Dermis microvascular lymphatic vessel endothelial cell (primary cell): ENCODE measurements at regions not wholly inside any gene's neighbourhood (a gene's known extent, or its start where the extent isn't known, plus 50 kb on each side); places are given as distances from the start of the nearest gene placed in this dataset.
"Not testable (repeated sequence)": the region's sequence is repeated elsewhere in the genome, so short reads cannot be mapped to it uniquely, and the experiment has no call there.

ENCODE experiments used
- DNase-seq, 2 donors: peaks; one replicate each; pipeline versions ENCODE4 v3.0.0 to v3.0.0-alpha.2; 2010; ENCODE audit warnings: low read depth in 2 of 2

- DNase-seq: no peak
Observed at GRCh38 chr5:152118676-152119470, 194.2 kb upstream of the GLRA1 start.

GRCh38 chr5:152116934-152117333 is 192.3 kb upstream of the GLRA1 start:
- no peak for DNase-seq

- DNase-seq: no peak
Observed at GRCh38 chr5:152113401-152113800, 188.8 kb upstream of the GLRA1 start.

- no peak for DNase-seq
Observed at GRCh38 chr5:152107220-152107619, 182.6 kb upstream of the GLRA1 start.

GRCh38 chr5:152106571-152106970 is 181.9 kb upstream of the GLRA1 start:
- DNase-seq: no peak

GRCh38 chr5:152105085-152105484 is 180.4 kb upstream of the GLRA1 start:
- no peak for DNase-seq

- no peak for DNase-seq
Observed at GRCh38 chr5:152104211-152104610, 179.6 kb upstream of the GLRA1 start.

- DNase-seq: not testable (repeated sequence)
Observed at GRCh38 chr5:152102908-152103307, 178.3 kb upstream of the GLRA1 start.

GRCh38 chr5:152102057-152102456 is 177.4 kb upstream of the GLRA1 start:
- no peak for DNase-seq

- no peak for DNase-seq
Observed at GRCh38 chr5:152100462-152100861, 175.8 kb upstream of the GLRA1 start.

- no peak for DNase-seq
Observed at GRCh38 chr5:152097128-152097527, 172.5 kb upstream of the GLRA1 start.

- no peak for DNase-seq
Observed at GRCh38 chr5:152094716-152095115, 170.1 kb upstream of the GLRA1 start.

- DNase-seq: no peak
Observed at GRCh38 chr5:152094060-152094459, 169.4 kb upstream of the GLRA1 start.

- DNase-seq: no peak
Observed at GRCh38 chr5:152092580-152092979, 167.9 kb upstream of the GLRA1 start.

GRCh38 chr5:152089644-152090043 is 165.0 kb upstream of the GLRA1 start:
- no peak for DNase-seq

GRCh38 chr5:152086668-152087067 is 162.0 kb upstream of the GLRA1 start:
- DNase-seq: no peak

GRCh38 chr5:152084476-152084875 is 159.8 kb upstream of the GLRA1 start:
- DNase-seq: no peak

- DNase-seq: no peak
Observed at GRCh38 chr5:152083231-152083630, 158.6 kb upstream of the GLRA1 start.

- no peak for DNase-seq
Observed at GRCh38 chr5:152072091-152072490, 147.4 kb upstream of the GLRA1 start.

- DNase-seq: no peak
Observed at GRCh38 chr5:152070591-152070990, 145.9 kb upstream of the GLRA1 start.

GRCh38 chr5:152066784-152067183 is 142.1 kb upstream of the GLRA1 start:
- no peak for DNase-seq

GRCh38 chr5:152063004-152063403 is 138.4 kb upstream of the GLRA1 start:
- DNase-seq: no peak

GRCh38 chr5:152061095-152061494 is 136.4 kb upstream of the GLRA1 start:
- DNase-seq: no peak

- DNase-seq: no peak
Observed at GRCh38 chr5:152058267-152058666, 133.6 kb upstream of the GLRA1 start.
